Right lobe of liver (tissue), 4 donors: ENCODE measurements at regions not wholly inside any gene's neighbourhood (a gene's known extent, or its start where the extent isn't known, plus 50 kb on each side); places are given as distances from the start of the nearest gene placed in this dataset.

Experiments
- POLR2A ChIP-seq: fragments of 450-650 bp; IDR thresholded peaks from one replicate; pipeline ENCODE4 v1.6.1; 2017; ENCODE audit warnings: antibody characterized with exemption, mild to moderate bottlenecking
- TF ChIP-seq, protein P1 (sequence below), 4 donors: fragments of 200-600 bp in 3 of 4; fragments of 450-650 bp in 1 of 4; IDR thresholded peaks; one replicate each; pipeline versions ENCODE4 v1.5.1 to v1.8.0; 2016 to 2022; ENCODE audit warnings: antibody characterized with exemption in 4 of 4, mild to moderate bottlenecking in 2 of 4
- donor health status: DM: no; HTN: no; CAD: no.
- donor health status: DM: no; HTN: no; CAD: no.
- donor health status: DM: no; HTN: yes; CAD: no.

DNA sequence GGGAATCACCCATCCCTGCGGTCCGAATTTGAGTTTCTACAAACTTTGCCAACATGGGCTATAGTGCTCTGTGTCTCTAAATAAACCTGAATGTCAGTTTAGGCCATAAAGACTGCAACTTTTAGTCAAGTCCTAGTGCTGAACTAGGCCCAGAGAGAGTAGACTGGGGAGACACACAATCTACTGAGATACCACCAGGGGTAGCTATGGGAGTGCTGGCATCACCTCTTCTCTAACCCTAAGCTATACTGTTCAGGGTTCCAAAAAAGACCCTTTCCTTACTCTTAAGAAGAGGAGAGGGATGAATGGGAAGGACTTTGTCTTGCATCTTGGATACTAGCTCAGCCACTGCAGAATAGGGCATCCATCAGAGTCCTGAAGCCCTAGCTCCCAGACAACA is 866.7 kb upstream of the PRMT6 start:
- TF ChIP-seq, protein P1, sequence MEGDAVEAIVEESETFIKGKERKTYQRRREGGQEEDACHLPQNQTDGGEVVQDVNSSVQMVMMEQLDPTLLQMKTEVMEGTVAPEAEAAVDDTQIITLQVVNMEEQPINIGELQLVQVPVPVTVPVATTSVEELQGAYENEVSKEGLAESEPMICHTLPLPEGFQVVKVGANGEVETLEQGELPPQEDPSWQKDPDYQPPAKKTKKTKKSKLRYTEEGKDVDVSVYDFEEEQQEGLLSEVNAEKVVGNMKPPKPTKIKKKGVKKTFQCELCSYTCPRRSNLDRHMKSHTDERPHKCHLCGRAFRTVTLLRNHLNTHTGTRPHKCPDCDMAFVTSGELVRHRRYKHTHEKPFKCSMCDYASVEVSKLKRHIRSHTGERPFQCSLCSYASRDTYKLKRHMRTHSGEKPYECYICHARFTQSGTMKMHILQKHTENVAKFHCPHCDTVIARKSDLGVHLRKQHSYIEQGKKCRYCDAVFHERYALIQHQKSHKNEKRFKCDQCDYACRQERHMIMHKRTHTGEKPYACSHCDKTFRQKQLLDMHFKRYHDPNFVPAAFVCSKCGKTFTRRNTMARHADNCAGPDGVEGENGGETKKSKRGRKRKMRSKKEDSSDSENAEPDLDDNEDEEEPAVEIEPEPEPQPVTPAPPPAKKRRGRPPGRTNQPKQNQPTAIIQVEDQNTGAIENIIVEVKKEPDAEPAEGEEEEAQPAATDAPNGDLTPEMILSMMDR (IDR thresholded peaks at IDR 0.05), result no peak
- TF ChIP-seq POLR2A, result no peak
